ENCODE measurements at regions not wholly inside any gene's neighbourhood (a gene's known extent, or its start where the extent isn't known, plus 50 kb on each side); places are given as distances from the start of the nearest gene placed in this dataset.
"Not testable (repeated sequence)": the region's sequence is repeated elsewhere in the genome, so short reads cannot be mapped to it uniquely, and the experiment has no call there.

GRCh38 chr2:875687-876615 lies 74.7 kb upstream of the SNTG2 start:
- no peak for DNase-seq

GRCh38 chr2:873651-874580 lies 76.7 kb upstream of the SNTG2 start:
- no peak for DNase-seq

- DNase-seq = no peak
Observed at GRCh38 chr2:873027-873426, 77.6 kb upstream of the SNTG2 start.

- no peak for DNase-seq
Observed at GRCh38 chr2:871926-872680, 78.5 kb upstream of the SNTG2 start.

GRCh38 chr2:871175-871727 lies 79.4 kb upstream of the SNTG2 start:
- no peak for DNase-seq

- DNase-seq = no peak
Observed at GRCh38 chr2:870426-870825, 80.2 kb upstream of the SNTG2 start.

- DNase-seq = no peak
Observed at GRCh38 chr2:869894-870293, 80.8 kb upstream of the SNTG2 start.

GRCh38 chr2:869357-869871 lies 81.2 kb upstream of the SNTG2 start:
- no peak for DNase-seq

GRCh38 chr2:868857-869256 lies 81.8 kb upstream of the SNTG2 start:
- DNase-seq = not testable (repeated sequence)

- no peak for DNase-seq
Observed at GRCh38 chr2:867296-867695, 83.4 kb upstream of the SNTG2 start.

- no peak for DNase-seq
Observed at GRCh38 chr2:866887-867286, 83.8 kb upstream of the SNTG2 start.

GRCh38 chr2:866009-866680 lies 84.5 kb upstream of the SNTG2 start:
- DNase-seq = no peak

- DNase-seq = no peak
Observed at GRCh38 chr2:864501-865106, 86.0 kb upstream of the SNTG2 start.

GRCh38 chr2:863732-864450 lies 86.8 kb upstream of the SNTG2 start:
- DNase-seq = no peak

- no peak for DNase-seq
Observed at GRCh38 chr2:862731-863466, 87.8 kb upstream of the SNTG2 start.

- DNase-seq = no peak
Observed at GRCh38 chr2:862355-862687, 88.3 kb upstream of the SNTG2 start.

- no peak for DNase-seq
Observed at GRCh38 chr2:861655-862354, 88.8 kb upstream of the SNTG2 start.

- no peak for DNase-seq
Observed at GRCh38 chr2:860259-860855, 90.3 kb upstream of the SNTG2 start.

GRCh38 chr2:858646-859045 lies 92.0 kb upstream of the SNTG2 start:
- DNase-seq = no peak
